ENCODE measurements at regions not wholly inside any gene's neighbourhood (a gene's known extent, or its start where the extent isn't known, plus 50 kb on each side); places are given as distances from the start of the nearest gene placed in this dataset.

DNA sequence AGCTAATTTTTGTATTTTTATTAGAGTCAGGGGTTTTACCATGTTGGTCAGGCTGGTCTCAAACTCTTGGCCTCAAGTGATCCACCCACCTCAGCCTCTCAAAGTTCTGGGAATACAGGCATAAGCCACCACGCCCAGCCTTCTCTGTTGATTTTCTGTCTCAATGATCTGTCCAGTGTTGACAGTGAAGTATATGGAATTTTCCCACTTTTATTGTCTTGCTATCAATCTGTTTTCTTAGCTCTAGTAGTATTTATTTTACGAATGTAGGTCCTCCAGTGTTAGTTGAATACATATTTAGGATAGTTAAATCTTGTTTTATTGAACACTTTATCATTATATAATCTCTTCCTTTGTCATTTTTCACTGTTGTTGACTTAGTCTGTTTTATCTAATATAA is 1603.9 kb downstream of the ADGRL3 start:
- TF ChIP-seq, protein P1, sequence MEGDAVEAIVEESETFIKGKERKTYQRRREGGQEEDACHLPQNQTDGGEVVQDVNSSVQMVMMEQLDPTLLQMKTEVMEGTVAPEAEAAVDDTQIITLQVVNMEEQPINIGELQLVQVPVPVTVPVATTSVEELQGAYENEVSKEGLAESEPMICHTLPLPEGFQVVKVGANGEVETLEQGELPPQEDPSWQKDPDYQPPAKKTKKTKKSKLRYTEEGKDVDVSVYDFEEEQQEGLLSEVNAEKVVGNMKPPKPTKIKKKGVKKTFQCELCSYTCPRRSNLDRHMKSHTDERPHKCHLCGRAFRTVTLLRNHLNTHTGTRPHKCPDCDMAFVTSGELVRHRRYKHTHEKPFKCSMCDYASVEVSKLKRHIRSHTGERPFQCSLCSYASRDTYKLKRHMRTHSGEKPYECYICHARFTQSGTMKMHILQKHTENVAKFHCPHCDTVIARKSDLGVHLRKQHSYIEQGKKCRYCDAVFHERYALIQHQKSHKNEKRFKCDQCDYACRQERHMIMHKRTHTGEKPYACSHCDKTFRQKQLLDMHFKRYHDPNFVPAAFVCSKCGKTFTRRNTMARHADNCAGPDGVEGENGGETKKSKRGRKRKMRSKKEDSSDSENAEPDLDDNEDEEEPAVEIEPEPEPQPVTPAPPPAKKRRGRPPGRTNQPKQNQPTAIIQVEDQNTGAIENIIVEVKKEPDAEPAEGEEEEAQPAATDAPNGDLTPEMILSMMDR (IDR thresholded peaks at IDR 0.05) = no peak
- no peak for TF ChIP-seq POLR2A (IDR thresholded peaks at IDR 0.05)

Measured in uterus (tissue), 2 donors.